ENCODE measurements at regions not wholly inside any gene's neighbourhood (a gene's known extent, or its start where the extent isn't known, plus 50 kb on each side); places are given as distances from the start of the nearest gene placed in this dataset.

- no peaks in the 10 kb centered on the region for H3K27me3 ChIP-seq
- TF ChIP-seq CTCF (IDR thresholded peaks at IDR 0.05) = no peak
- H3K27ac ChIP-seq = no peak overlapping the region
- H3K9me3 ChIP-seq = no peaks in the 10 kb centered on the region
- no peaks in the 10 kb centered on the region for H3K4me1 ChIP-seq
- DNase-seq (ENCODE audit: low spot score) = no peak
- H3K4me3 ChIP-seq = no peak overlapping the region
- no peaks in the 10 kb centered on the region for H3K36me3 ChIP-seq
Observed at GRCh38 chr7:138267934-138268333, 191.7 kb downstream of the AKR1D1 start.

- Histone ChIP-seq H3K4me3 (no peak overlapping the region), H3K36me3 (no peaks in the 10 kb centered on the region), H3K27me3 (no peaks in the 10 kb centered on the region), H3K9me3 (no peaks in the 10 kb centered on the region), H3K4me1 (no peaks in the 10 kb centered on the region), H3K27ac (no peak overlapping the region)
- no peak for TF ChIP-seq CTCF (IDR thresholded peaks at IDR 0.05)
- DNase-seq (ENCODE audit: low spot score) = no peak
Observed at GRCh38 chr7:138276891-138277290, 183.2 kb upstream of the TRIM24 start.

GRCh38 chr7:138278601-138279000, 181.5 kb upstream of the TRIM24 start:
- no peaks in the 10 kb centered on the region for H3K4me1 ChIP-seq
- no peaks in the 10 kb centered on the region for H3K36me3 ChIP-seq
- no peaks in the 10 kb centered on the region for H3K9me3 ChIP-seq
- no peak for DNase-seq (ENCODE audit: low spot score)
- H3K27me3 ChIP-seq = no peaks in the 10 kb centered on the region
- no peak overlapping the region for H3K27ac ChIP-seq
- H3K4me3 ChIP-seq = no peak overlapping the region
- TF ChIP-seq CTCF (IDR thresholded peaks at IDR 0.05) = no peak

DNA sequence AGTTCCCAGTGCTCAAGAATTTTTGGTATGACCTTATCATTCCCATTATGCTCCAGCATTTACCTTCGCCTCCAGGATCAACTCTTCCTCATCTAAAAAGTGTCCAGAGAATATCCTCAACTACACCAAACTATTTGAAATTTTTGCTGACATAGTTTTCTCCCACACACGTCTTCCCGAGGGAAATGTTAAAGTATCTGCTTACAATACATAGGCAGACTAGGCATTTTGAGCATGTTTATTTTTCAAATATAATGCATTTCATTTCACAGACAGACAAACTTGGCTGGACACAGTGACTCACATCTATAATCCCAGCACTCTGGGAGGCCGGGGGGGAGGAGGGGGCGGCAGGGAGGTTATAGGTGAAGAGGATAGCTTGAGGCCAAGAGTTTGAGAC, 177.1 kb upstream of the TRIM24 start:
- no peak for TF ChIP-seq CTCF (IDR thresholded peaks at IDR 0.05)
- Histone ChIP-seq H3K4me3 (no peak overlapping the region), H3K4me1 (no peaks in the 10 kb centered on the region), H3K36me3 (no peaks in the 10 kb centered on the region), H3K27ac (no peak overlapping the region), H3K9me3 (no peaks in the 10 kb centered on the region), H3K27me3 (no peaks in the 10 kb centered on the region)
- no peak for DNase-seq (ENCODE audit: low spot score)

DNA sequence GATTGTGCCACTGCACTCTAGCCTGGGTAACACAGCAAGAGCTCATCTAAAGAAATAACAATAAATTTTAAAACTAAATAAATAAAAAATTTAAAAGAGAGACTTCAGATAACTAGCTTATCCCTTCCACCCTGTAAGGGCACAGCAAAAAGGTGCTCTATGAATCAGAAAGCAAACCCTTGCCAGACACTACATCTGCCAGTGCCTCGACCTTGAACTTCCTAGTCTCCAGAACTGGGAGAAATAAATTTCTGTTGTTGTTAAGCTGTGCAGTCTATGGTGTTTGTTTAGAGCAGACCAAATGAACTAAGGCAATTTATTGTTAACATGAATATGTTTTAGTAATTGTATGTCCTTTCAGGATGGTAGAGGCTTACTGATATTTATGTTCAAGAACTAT, 174.9 kb upstream of the TRIM24 start:
- H3K27me3 ChIP-seq = no peaks in the 10 kb centered on the region
- no peak for TF ChIP-seq CTCF (IDR thresholded peaks at IDR 0.05)
- no peaks in the 10 kb centered on the region for H3K36me3 ChIP-seq
- H3K27ac ChIP-seq = no peak overlapping the region
- no peak for DNase-seq (ENCODE audit: low spot score)
- peaks cover 0 to 3% of the 10 kb centered on the region in 2 donors for H3K9me3 ChIP-seq
- no peaks in the 10 kb centered on the region for H3K4me1 ChIP-seq
- no peak overlapping the region for H3K4me3 ChIP-seq

- Histone ChIP-seq H3K9me3 (peaks cover 0 to 3% of the 10 kb centered on the region in 2 donors), H3K27me3 (no peaks in the 10 kb centered on the region), H3K4me3 (no peak overlapping the region), H3K4me1 (no peaks in the 10 kb centered on the region), H3K36me3 (no peaks in the 10 kb centered on the region), H3K27ac (no peak overlapping the region)
- no peak for DNase-seq (ENCODE audit: low spot score)
- no peak for TF ChIP-seq CTCF (IDR thresholded peaks at IDR 0.05)
Observed at GRCh38 chr7:138286846-138287245, 173.2 kb upstream of the TRIM24 start.
